ENCODE measurements at regions not wholly inside any gene's neighbourhood (a gene's known extent, or its start where the extent isn't known, plus 50 kb on each side); places are given as distances from the start of the nearest gene placed in this dataset.

DNA sequence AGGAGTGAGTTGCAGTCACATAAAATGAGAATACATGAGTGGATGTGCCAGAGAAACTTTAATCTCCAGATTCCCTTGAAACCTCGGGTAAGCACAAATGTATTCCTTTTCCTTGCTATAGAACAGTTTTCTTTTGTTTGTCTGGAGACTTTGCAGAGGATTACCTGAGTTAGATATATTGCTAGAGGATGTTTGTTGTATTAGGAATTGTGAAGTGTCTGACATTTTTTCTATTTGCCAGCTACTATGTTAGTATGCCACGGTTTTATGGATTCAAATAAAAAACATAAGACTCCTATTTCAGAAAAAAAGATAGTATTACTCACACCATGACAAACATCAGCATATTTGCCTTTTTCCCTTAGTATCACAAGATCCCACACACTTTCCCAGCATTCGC lies 844.9 kb upstream of the SLITRK5 start:
- TF ChIP-seq, protein P1, sequence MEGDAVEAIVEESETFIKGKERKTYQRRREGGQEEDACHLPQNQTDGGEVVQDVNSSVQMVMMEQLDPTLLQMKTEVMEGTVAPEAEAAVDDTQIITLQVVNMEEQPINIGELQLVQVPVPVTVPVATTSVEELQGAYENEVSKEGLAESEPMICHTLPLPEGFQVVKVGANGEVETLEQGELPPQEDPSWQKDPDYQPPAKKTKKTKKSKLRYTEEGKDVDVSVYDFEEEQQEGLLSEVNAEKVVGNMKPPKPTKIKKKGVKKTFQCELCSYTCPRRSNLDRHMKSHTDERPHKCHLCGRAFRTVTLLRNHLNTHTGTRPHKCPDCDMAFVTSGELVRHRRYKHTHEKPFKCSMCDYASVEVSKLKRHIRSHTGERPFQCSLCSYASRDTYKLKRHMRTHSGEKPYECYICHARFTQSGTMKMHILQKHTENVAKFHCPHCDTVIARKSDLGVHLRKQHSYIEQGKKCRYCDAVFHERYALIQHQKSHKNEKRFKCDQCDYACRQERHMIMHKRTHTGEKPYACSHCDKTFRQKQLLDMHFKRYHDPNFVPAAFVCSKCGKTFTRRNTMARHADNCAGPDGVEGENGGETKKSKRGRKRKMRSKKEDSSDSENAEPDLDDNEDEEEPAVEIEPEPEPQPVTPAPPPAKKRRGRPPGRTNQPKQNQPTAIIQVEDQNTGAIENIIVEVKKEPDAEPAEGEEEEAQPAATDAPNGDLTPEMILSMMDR (IDR thresholded peaks at IDR 0.05) = no peak
- TF ChIP-seq EP300 (IDR thresholded peaks at IDR 0.05) (no peak), POLR2A (IDR thresholded peaks at IDR 0.05) (no peak)
